OCI-LY3 (cell line): ENCODE measurements at regions not wholly inside any gene's neighbourhood (a gene's known extent, or its start where the extent isn't known, plus 50 kb on each side); places are given as distances from the start of the nearest gene placed in this dataset.

Experiments used
- CTCF ChIP-seq: fragments of 200-600, 300-600 bp; sonication (generic); IDR thresholded peaks from 2 replicates; pipeline ENCODE4 v1.5.1; 2014; ENCODE audit warnings: antibody characterized with exemption, low read length, low read depth
- EZH2phosphoT487 ChIP-seq: fragments of 200-600 bp; shearing (Covaris generic); IDR thresholded peaks from 2 replicates; pipeline ENCODE4 v1.6.1; 2018; ENCODE audit warnings: antibody characterized with exemption, mixed run types, low read depth

GRCh38 chr3:70880421-70880820 lies 568.0 kb upstream of the MDFIC2 start:
- TF ChIP-seq CTCF (no peak), EZH2phosphoT487 (no peak)
